ENCODE measurements at regions not wholly inside any gene's neighbourhood (a gene's known extent, or its start where the extent isn't known, plus 50 kb on each side); places are given as distances from the start of the nearest gene placed in this dataset.

- TF ChIP-seq POLR2AphosphoS5 (IDR thresholded peaks at IDR 0.05; ENCODE audit: low read depth, low read length) (no peak), SIN3A (IDR thresholded peaks at IDR 0.05; ENCODE audit: borderline replicate concordance, insufficient read depth, low read length) (no peak), REST (IDR thresholded peaks at IDR 0.05; ENCODE audit: insufficient read depth in 1 of 2, low read depth in 2 of 2, low read length in 2 of 2) (no peak), FOXP2 (optimal IDR thresholded peaks at IDR 0.05; ENCODE audit: borderline replicate concordance, extremely low read depth, extremely low read length, insufficient read depth) (no peak), TAF1 (IDR thresholded peaks at IDR 0.05; ENCODE audit: borderline replicate concordance, insufficient read depth, low read length) (no peak)
Observed at GRCh38 chr10:80794994-80795393, 257.3 kb downstream of the SH2D4B start.

GRCh38 chr10:80805343-80806020, 267.8 kb downstream of the SH2D4B start:
- no peak for TF ChIP-seq SIN3A (IDR thresholded peaks at IDR 0.05; ENCODE audit: borderline replicate concordance, insufficient read depth, low read length)
- no peak for TF ChIP-seq REST (IDR thresholded peaks at IDR 0.05; ENCODE audit: insufficient read depth in 1 of 2, low read depth in 2 of 2, low read length in 2 of 2)
- no peak for TF ChIP-seq POLR2AphosphoS5 (IDR thresholded peaks at IDR 0.05; ENCODE audit: low read depth, low read length)
- TF ChIP-seq FOXP2 (optimal IDR thresholded peaks at IDR 0.05; ENCODE audit: borderline replicate concordance, extremely low read depth, extremely low read length, insufficient read depth) = no peak
- no peak for TF ChIP-seq TAF1 (IDR thresholded peaks at IDR 0.05; ENCODE audit: borderline replicate concordance, insufficient read depth, low read length)

- TF ChIP-seq REST (IDR thresholded peaks at IDR 0.05; ENCODE audit: insufficient read depth in 1 of 2, low read depth in 2 of 2, low read length in 2 of 2) (no peak), SIN3A (IDR thresholded peaks at IDR 0.05; ENCODE audit: borderline replicate concordance, insufficient read depth, low read length) (no peak), FOXP2 (optimal IDR thresholded peaks at IDR 0.05; ENCODE audit: borderline replicate concordance, extremely low read depth, extremely low read length, insufficient read depth) (no peak), TAF1 (IDR thresholded peaks at IDR 0.05; ENCODE audit: borderline replicate concordance, insufficient read depth, low read length) (no peak), POLR2AphosphoS5 (IDR thresholded peaks at IDR 0.05; ENCODE audit: low read depth, low read length) (no peak)
Observed at GRCh38 chr10:80814147-80814652, 276.5 kb downstream of the SH2D4B start.

- TF ChIP-seq POLR2AphosphoS5 (IDR thresholded peaks at IDR 0.05; ENCODE audit: low read depth, low read length) = no peak
- no peak for TF ChIP-seq TAF1 (IDR thresholded peaks at IDR 0.05; ENCODE audit: borderline replicate concordance, insufficient read depth, low read length)
- TF ChIP-seq FOXP2 (optimal IDR thresholded peaks at IDR 0.05; ENCODE audit: borderline replicate concordance, extremely low read depth, extremely low read length, insufficient read depth) = no peak
- TF ChIP-seq REST (IDR thresholded peaks at IDR 0.05; ENCODE audit: insufficient read depth in 1 of 2, low read depth in 2 of 2, low read length in 2 of 2) = no peak
- TF ChIP-seq SIN3A (IDR thresholded peaks at IDR 0.05; ENCODE audit: borderline replicate concordance, insufficient read depth, low read length) = no peak
Observed at GRCh38 chr10:80829151-80829550, 291.4 kb downstream of the SH2D4B start.

Data from PFSK-1 (cell line).